H9 (cell line): ENCODE measurements at regions not wholly inside any gene's neighbourhood (a gene's known extent, or its start where the extent isn't known, plus 50 kb on each side); places are given as distances from the start of the nearest gene placed in this dataset.
A peak's percentile ranks its signal among the peaks of the same experiment; 100 is the strongest.

Source experiments
- DNase-seq: peaks from one replicate; pipeline ENCODE4 v3.0.0-alpha.2; 2017
- H2AFZ ChIP-seq: one replicate; pipeline ENCODE4 v1.6.1; 2013; ENCODE audit warnings: mild to moderate bottlenecking, low read length, control low read depth, moderate library complexity
- H2AK5ac ChIP-seq: 2 replicates; pipeline ENCODE4 v1.6.1; 2013; ENCODE audit warnings: low read length, control low read depth, mixed read lengths; ENCODE audit not compliant: insufficient read length
- H2BK120ac ChIP-seq: one replicate; pipeline ENCODE4 v1.6.1; 2013; ENCODE audit warnings: low read depth, mild to moderate bottlenecking, low read length, control low read depth, inconsistent platforms; ENCODE audit not compliant: poor library complexity, severe bottlenecking
- H2BK12ac ChIP-seq: 2 replicates; pipeline ENCODE4 v1.6.1; 2013; ENCODE audit warnings: low read length, control low read depth, mixed read lengths, low read depth; ENCODE audit not compliant: insufficient read length
- H2BK15ac ChIP-seq: 2 replicates; pipeline ENCODE4 v1.6.1; 2013; ENCODE audit warnings: low read depth, low read length, control low read depth
- H2BK20ac ChIP-seq: one replicate; pipeline ENCODE4 v1.6.1; 2013; ENCODE audit warnings: low read depth, mild to moderate bottlenecking, low read length, control low read depth, inconsistent platforms; ENCODE audit not compliant: poor library complexity, severe bottlenecking
- H2BK5ac ChIP-seq: 2 replicates; pipeline ENCODE4 v1.6.1; 2013; ENCODE audit warnings: low read length, control low read depth, mixed read lengths; ENCODE audit not compliant: insufficient read length
- H3K14ac ChIP-seq: 2 replicates; pipeline ENCODE4 v1.6.1; 2013; ENCODE audit warnings: low read length, control low read depth; ENCODE audit not compliant: insufficient read depth
- H3K18ac ChIP-seq: 2 replicates; pipeline ENCODE4 v1.6.1; 2013; ENCODE audit warnings: low read depth, mild to moderate bottlenecking, mixed read lengths, low read length, control low read depth; ENCODE audit not compliant: insufficient read length
- H3K23ac ChIP-seq: 2 replicates; pipeline ENCODE4 v1.6.1; 2013; ENCODE audit warnings: low read length, control low read depth, mixed read lengths, low read depth; ENCODE audit not compliant: insufficient read length
- H3K23me2 ChIP-seq: 2 replicates; pipeline ENCODE4 v1.6.1; 2013; ENCODE audit warnings: low read depth, mild to moderate bottlenecking, mixed read lengths, low read length, control low read depth; ENCODE audit not compliant: insufficient read length, poor library complexity, severe bottlenecking
- H3K27ac ChIP-seq: 2 replicates; pipeline ENCODE4 v1.5.1; 2013; ENCODE audit warnings: low read length, control low read depth, mixed read lengths, low read depth; ENCODE audit not compliant: insufficient read length
- H3K27me3 ChIP-seq: 2 replicates; pipeline ENCODE4 v1.6.1; 2013; ENCODE audit warnings: low read length, control low read depth, inconsistent platforms; ENCODE audit not compliant: insufficient read depth
- H3K4ac ChIP-seq: 2 replicates; pipeline ENCODE4 v1.6.1; 2013; ENCODE audit warnings: low read depth, mild to moderate bottlenecking, control low read depth, inconsistent platforms, low read length, moderate library complexity
- H3K4me1 ChIP-seq: 2 replicates; pipeline ENCODE4 v1.6.1; 2013; ENCODE audit warnings: low read length, control low read depth, inconsistent platforms; ENCODE audit not compliant: insufficient read depth
- H3K4me2 ChIP-seq: 2 replicates; pipeline ENCODE4 v1.6.1; 2013; ENCODE audit warnings: low read length, control low read depth, mixed read lengths; ENCODE audit not compliant: insufficient read length, insufficient read depth
- H3K56ac ChIP-seq: 2 replicates; pipeline ENCODE4 v1.6.1; 2013; ENCODE audit warnings: low read depth, mild to moderate bottlenecking, mixed read lengths, low read length, control low read depth; ENCODE audit not compliant: insufficient read length
- H3K79me1 ChIP-seq: 2 replicates; pipeline ENCODE4 v1.6.1; 2013; ENCODE audit warnings: low read depth, mild to moderate bottlenecking, moderate library complexity, low read length, control low read depth, inconsistent platforms; ENCODE audit not compliant: insufficient read depth, poor library complexity, severe bottlenecking
- H3K79me2 ChIP-seq: 2 replicates; pipeline ENCODE4 v1.6.1; 2013; ENCODE audit warnings: low read length, control low read depth, inconsistent platforms; ENCODE audit not compliant: insufficient read depth
- H3K9ac ChIP-seq: 2 replicates; pipeline ENCODE4 v1.6.1; 2013; ENCODE audit warnings: low read length, control low read depth, mixed read lengths; ENCODE audit not compliant: insufficient read length; ENCODE audit errors: extremely low read depth
- H3K9me3 ChIP-seq: one replicate; pipeline ENCODE4 v1.6.1; 2013; ENCODE audit warnings: low read depth, low read length, inconsistent platforms; ENCODE audit not compliant: control insufficient read depth
- H3T11ph ChIP-seq: one replicate; pipeline ENCODE4 v1.6.1; 2013; ENCODE audit warnings: mild to moderate bottlenecking, low read length, control low read depth, inconsistent platforms
- H4K20me1 ChIP-seq: one replicate; pipeline ENCODE4 v1.6.1; 2013; ENCODE audit not compliant: control insufficient read depth, insufficient read length, insufficient read depth
- H4K5ac ChIP-seq: 2 replicates; pipeline ENCODE4 v1.6.1; 2013; ENCODE audit warnings: low read depth, mild to moderate bottlenecking, mixed read lengths, low read length, control low read depth; ENCODE audit not compliant: insufficient read length
- H4K8ac ChIP-seq: replicated peaks from 2 replicates; pipeline ENCODE4 v1.6.1; 2013; ENCODE audit warnings: low read length, control low read depth, mixed read lengths, low read depth; ENCODE audit not compliant: insufficient read length
- H4K91ac ChIP-seq: 2 replicates; pipeline ENCODE4 v1.6.1; 2013; ENCODE audit warnings: low read depth, mild to moderate bottlenecking, moderate library complexity, mixed read lengths, low read length, control low read depth; ENCODE audit not compliant: insufficient read length
- H3K27ac Mint-ChIP-seq, 3 experiments: 2 replicates in 2 of 3; 3 replicates in 1 of 3; pipeline ENCODE4 v1.8.0; 2020 to 2021; ENCODE audit warnings: mixed read lengths in 3 of 3, mild to moderate bottlenecking in 1 of 3, moderate library complexity in 1 of 3
- H3K27me3 Mint-ChIP-seq: 2 replicates; pipeline ENCODE4 v1.8.0; 2021; ENCODE audit warnings: low read depth, mild to moderate bottlenecking, moderate library complexity, mixed read lengths
- H3K36me3 Mint-ChIP-seq, 3 experiments: 2 replicates in 2 of 3; 3 replicates in 1 of 3; pipeline ENCODE4 v1.8.0; 2020 to 2021; ENCODE audit warnings: low read depth in 3 of 3, mixed read lengths in 3 of 3; ENCODE audit not compliant: insufficient read depth in 1 of 3
- H3K4me1 Mint-ChIP-seq, 2 experiments: 2 replicates each; pipeline ENCODE4 v1.8.0; 2020; ENCODE audit warnings: mixed read lengths in 2 of 2
- H3K4me3 Mint-ChIP-seq, 2 experiments: 2 replicates in 1 of 2; 3 replicates in 1 of 2; pipeline ENCODE4 v1.8.0; 2020 to 2021; ENCODE audit warnings: mild to moderate bottlenecking in 2 of 2, mixed read lengths in 2 of 2, moderate library complexity in 1 of 2
- H3K9me3 Mint-ChIP-seq, 2 experiments: 2 replicates in 1 of 2; 3 replicates in 1 of 2; pipeline ENCODE4 v1.8.0; 2020; ENCODE audit warnings: mild to moderate bottlenecking in 2 of 2, mixed read lengths in 2 of 2, moderate library complexity in 1 of 2
- CTCF ChIP-seq: fragments of 200-600 bp; sonication (generic); conservative IDR thresholded peaks from 3 replicates; pipeline ENCODE4 v1.8.0; 2021; ENCODE audit warnings: antibody characterized with exemption, mild to moderate bottlenecking
- WGBS: extraction: QIAGEN DNeasy Blood & Tissue Kit; methylation state at CpG from one replicate; pipeline ENCODE4 v1.1.7; 2013; ENCODE audit warnings: missing lambda C conversion rate, low lambda C conversion rate, mixed read lengths; ENCODE audit not compliant: insufficient read length; ENCODE audit errors: extremely low coverage; 5-methylcytosine and 5-hydroxymethylcytosine counted together

- Histone ChIP-seq H2BK12ac (no peak overlapping the region), H3K79me2 (no peaks in the 10 kb centered on the region), H3K14ac (no peak overlapping the region; the same call in 1 of the 2 replicates), H2AFZ (no peak overlapping the region), H3K9me3 (no peaks in the 10 kb centered on the region), H2BK120ac (no peak overlapping the region), H4K91ac (no peak overlapping the region), H3K23me2 (no peaks in the 10 kb centered on the region), H4K8ac (no peak overlapping the region), H2BK5ac (no peak overlapping the region), H2AK5ac (no peak overlapping the region), H3K23ac (no peak overlapping the region), H3K18ac (peak overlapping the region; percentile 24), H3K4ac (no peak overlapping the region), H2BK20ac (no peak overlapping the region), H3K27me3 (no peaks in the 10 kb centered on the region), H4K20me1 (no peaks in the 10 kb centered on the region), H3K56ac (no peak overlapping the region), H3K79me1 (no peaks in the 10 kb centered on the region), H2BK15ac (no peak overlapping the region), H3K4me1 (peaks cover 12% of the 10 kb centered on the region; the same call in 1 of the 2 replicates), H3K27ac (no peak overlapping the region), H3K9ac (no peak overlapping the region), H3K4me2 (no peak overlapping the region), H3T11ph (no peak overlapping the region), H4K5ac (no peak overlapping the region)
- H3K27ac Mint-ChIP-seq = peak overlapping the region; percentile 19 to 88 (median 53); a peak in 4 of 7 replicates
- H3K9me3 Mint-ChIP-seq = no peaks in the 10 kb centered on the region
- peak; percentile 78 for DNase-seq
- no CpG with 5 or more reads among the region's 5 CpGs for WGBS
- H3K4me1 Mint-ChIP-seq = peaks cover 37 to 42% of the 10 kb centered on the region in 2 experiments
- no peaks in the 10 kb centered on the region for H3K36me3 Mint-ChIP-seq
- no peak for TF ChIP-seq CTCF
- no peak overlapping the region for H3K4me3 Mint-ChIP-seq
- no peaks in the 10 kb centered on the region for H3K27me3 Mint-ChIP-seq
Measured at GRCh38 chr1:239816081-239816782, 275.5 kb upstream of the FMN2 start.
